Dedifferentiated amniotic fluid mesenchymal stem cell (primary cell): ENCODE measurements at regions not wholly inside any gene's neighbourhood (a gene's known extent, or its start where the extent isn't known, plus 50 kb on each side); places are given as distances from the start of the nearest gene placed in this dataset.

Experiments
- DNase-seq: peaks from one replicate; pipeline ENCODE4 v3.0.0-alpha.2; 2016; ENCODE audit errors: extremely low spot score

- DNase-seq: no peak
Measured at GRCh38 chr4:41359422-41359775, 102.7 kb downstream of the UCHL1 start.

DNA sequence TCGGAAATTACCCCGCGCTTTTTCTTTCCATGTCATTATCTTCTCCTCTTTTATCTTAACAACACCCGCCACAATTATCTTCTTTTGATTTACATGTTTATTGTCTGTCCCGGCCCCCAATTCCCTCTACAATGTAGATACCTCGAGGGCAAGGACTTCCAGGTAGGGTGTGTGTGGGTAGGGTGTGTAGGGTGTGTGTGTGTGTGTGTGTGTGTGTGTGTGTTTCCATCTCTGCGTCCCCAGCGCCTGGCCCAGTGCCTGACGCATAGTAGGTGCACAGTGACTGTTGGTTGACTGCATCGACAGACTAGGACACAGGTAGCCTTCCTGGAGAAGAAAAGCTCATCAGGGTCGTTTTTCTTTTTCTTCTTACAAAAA lies 103.1 kb downstream of the UCHL1 start:
- DNase-seq: no peak

GRCh38 chr4:41360214-41360920 lies 103.6 kb downstream of the UCHL1 start:
- DNase-seq: peak; percentile 16

- no peak for DNase-seq
Measured at GRCh38 chr4:41360921-41361793, 104.4 kb downstream of the UCHL1 start.

- DNase-seq: no peak
Measured at GRCh38 chr4:41361794-41362526, 105.2 kb downstream of the UCHL1 start.

GRCh38 chr4:41362621-41363383 lies 106.1 kb downstream of the UCHL1 start:
- DNase-seq: no peak

DNA sequence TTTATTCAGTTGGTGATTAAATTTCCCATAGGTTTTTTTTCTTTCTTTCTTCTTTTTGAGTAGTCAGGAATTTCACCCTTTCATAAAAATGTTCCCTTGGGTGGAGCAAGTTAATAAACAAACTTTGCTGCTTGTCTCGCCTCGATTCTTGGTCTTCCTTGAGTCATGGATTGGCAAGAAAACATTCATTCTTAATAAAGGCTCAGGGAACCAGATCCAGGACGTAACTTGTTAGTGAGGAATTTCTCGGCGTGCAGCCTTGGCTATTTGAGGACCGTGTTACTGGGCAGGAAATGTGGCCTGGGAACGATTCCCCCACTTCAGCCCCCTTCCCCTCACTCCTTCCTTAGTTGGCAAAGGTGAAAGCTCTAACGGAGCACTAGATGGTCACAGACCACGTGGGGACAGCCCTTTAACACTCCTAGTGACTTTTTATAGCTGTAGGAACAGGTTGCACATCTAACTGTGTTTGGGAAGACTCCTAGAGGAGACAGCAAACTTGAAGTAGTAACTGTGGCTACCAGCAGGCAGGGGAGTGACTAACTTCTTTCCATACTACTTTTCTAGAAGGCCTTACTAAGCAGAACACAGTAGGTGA lies 106.8 kb downstream of the UCHL1 start:
- DNase-seq: peak; percentile 58

GRCh38 chr4:41364876-41365275 lies 108.1 kb downstream of the UCHL1 start:
- no peak for DNase-seq

DNA sequence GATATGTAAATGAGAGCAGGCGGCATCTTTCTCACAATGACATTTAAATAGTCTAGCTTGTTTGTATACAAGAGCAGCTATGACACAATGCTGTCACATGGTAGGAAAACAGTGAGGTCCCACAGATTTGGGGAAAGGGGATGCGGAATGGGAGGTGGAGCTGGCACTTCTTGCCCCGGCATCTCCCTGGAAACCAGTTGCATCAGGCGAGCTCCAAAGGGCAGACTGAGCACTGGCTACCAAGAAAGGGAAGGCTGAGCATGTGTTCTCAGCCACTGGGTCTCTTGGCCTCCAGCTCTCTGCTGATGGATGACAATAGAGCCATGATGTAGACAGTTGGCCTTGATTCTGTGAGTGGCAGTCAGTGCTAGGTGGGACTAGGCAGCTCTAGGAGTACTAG lies 109.0 kb downstream of the UCHL1 start:
- no peak for DNase-seq

GRCh38 chr4:41366911-41367517 lies 110.3 kb downstream of the UCHL1 start:
- DNase-seq: no peak

- DNase-seq: no peak
Measured at GRCh38 chr4:41369680-41370079, 113.0 kb downstream of the UCHL1 start.

GRCh38 chr4:41373221-41373620 lies 116.5 kb downstream of the UCHL1 start:
- DNase-seq: no peak

DNA sequence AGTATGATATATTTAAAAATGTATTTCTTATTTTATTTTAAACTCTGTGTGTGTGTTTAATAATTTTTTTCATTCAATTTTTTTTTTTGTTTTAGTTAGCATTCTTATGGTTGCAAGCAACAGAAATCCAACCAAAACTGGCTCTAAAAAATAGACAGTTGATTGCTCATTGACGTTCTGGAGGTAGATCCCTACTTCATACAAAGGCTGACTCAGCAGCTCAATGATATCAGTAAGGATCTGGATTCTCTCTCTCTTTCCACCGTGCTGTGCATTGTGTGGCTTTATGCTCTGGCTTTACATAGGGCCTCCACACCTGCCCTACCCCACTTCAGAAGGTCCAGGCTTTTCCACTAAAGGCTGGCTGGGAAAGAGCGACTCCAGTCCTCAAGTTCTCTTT lies 117.8 kb downstream of the UCHL1 start:
- no peak for DNase-seq

- DNase-seq: no peak
Measured at GRCh38 chr4:41375561-41375960, 118.8 kb downstream of the UCHL1 start.

DNA sequence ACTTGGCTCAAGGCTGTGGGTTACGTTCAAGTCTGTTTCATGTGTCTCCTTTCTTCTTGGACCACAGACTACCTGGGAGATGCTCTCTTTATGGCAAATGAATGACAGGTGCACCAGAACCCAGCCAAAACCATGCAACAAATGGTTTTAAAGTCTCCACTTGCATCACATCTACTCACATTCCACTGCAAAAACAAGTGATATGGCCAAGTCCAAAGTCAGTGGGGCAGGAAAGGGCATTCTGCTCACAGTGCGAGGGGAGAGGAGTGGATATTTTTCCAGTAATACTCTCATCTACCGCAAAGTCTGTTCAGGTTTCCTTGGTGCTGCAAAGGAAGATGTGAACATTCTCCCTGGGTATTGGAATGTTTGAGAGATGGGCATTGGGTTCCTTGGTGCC lies 120.5 kb downstream of the UCHL1 start:
- DNase-seq: no peak

- no peak for DNase-seq
Measured at GRCh38 chr4:41379230-41379629, 122.5 kb downstream of the UCHL1 start.

GRCh38 chr4:41380511-41381157 lies 123.9 kb downstream of the UCHL1 start:
- no peak for DNase-seq

DNA sequence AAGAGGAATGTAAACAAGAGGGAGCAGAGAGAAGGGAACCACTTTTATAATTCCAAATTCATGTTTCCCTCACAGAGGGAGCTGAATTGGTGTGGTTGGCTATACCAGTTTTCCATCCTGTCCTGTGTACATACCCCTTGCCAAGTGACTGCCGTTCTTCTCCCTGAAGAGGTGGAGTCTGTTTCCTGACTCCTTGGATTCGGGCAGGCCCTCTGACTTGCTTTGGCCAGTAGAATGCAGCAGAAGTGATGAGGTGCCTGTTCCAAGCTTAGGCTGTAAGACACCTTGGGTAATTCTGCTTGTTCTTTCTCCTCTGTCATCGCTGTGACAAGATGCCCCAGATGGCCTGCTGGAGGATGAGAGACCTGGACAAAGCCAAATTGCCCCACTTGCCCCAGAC lies 124.7 kb downstream of the UCHL1 start:
- no peak for DNase-seq

- DNase-seq: no peak
Measured at GRCh38 chr4:41384992-41385391, 128.3 kb downstream of the UCHL1 start.

DNA sequence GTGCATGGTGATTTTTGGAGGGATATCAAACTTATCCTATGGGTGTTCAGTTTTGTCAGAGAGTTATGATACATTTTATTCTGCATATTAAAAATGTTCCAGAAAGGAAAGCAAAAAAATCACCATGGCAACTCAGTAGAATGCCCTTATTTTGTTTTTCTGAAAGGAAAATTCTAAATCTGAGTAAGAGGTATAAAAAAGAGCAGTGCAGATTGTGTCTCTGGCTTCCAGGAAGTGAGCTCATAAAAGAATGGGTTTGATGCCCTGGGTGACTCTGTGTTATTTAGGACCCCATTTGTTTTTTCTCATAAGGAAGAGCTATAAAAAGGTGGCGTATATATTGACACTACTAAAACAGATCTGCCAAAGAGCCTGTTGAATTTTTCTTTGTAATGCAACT lies 128.8 kb downstream of the UCHL1 start:
- DNase-seq: no peak

- no peak for DNase-seq
Measured at GRCh38 chr4:41388080-41388479, 131.4 kb downstream of the UCHL1 start.
